H1 (cell line): ENCODE measurements at regions not wholly inside any gene's neighbourhood (a gene's known extent, or its start where the extent isn't known, plus 50 kb on each side); places are given as distances from the start of the nearest gene placed in this dataset.

Experiments
- CTCF ChIA-PET: fragments of 300-600 bp; sonication (Branson Sonifier 250); formaldehyde crosslinking; loops from one replicate; lab custom pipeline; 2021; ENCODE audit not compliant: partially characterized antibody; lab: Charles Lee
- POLR2A ChIA-PET: fragments of 300-600 bp; sonication (Branson Sonifier 250); formaldehyde crosslinking; loops from one replicate; lab custom pipeline; 2021; ENCODE audit warnings: inconsistent platforms; ENCODE audit not compliant: partially characterized antibody; lab: Charles Lee
- DNase-seq, 2 experiments: peaks; one replicate each; pipeline versions ENCODE4 v3.0.0 to v3.0.0-alpha.2; 2010 to 2022; ENCODE audit warnings: low spot score in 2 of 2, low read depth in 1 of 2, mixed read lengths in 1 of 2
- FAIRE-seq: peaks from 2 replicates; lab custom pipeline; 2011; peaks lifted over from hg19 to GRCh38; lab: Jason Lieb, UNC
- H2AFZ ChIP-seq: 2 replicates; pipeline ENCODE4 v1.8.1; 2012; ENCODE audit warnings: low read length, inconsistent platforms
- H2AK5ac ChIP-seq: 2 replicates; pipeline ENCODE4 v1.6.1; 2013; ENCODE audit warnings: low read depth, low read length
- H2BK120ac ChIP-seq: replicated peaks from 2 replicates; pipeline ENCODE3; 2013; ENCODE audit warnings: low read depth, low read length, inconsistent platforms
- H2BK12ac ChIP-seq: 2 replicates; pipeline ENCODE4 v1.6.1; 2013; ENCODE audit warnings: low read depth, low read length
- H2BK15ac ChIP-seq: 2 replicates; pipeline ENCODE4 v1.6.1; 2013; ENCODE audit warnings: low read length
- H2BK20ac ChIP-seq: 2 replicates; pipeline ENCODE4 v1.6.1; 2013; ENCODE audit warnings: low read length
- H2BK5ac ChIP-seq: 2 replicates; pipeline ENCODE4 v1.6.1; 2013; ENCODE audit warnings: low read depth, low read length
- H3K14ac ChIP-seq: 2 replicates; pipeline ENCODE4 v1.6.1; 2013; ENCODE audit warnings: inconsistent platforms; ENCODE audit not compliant: insufficient read length
- H3K18ac ChIP-seq: 2 replicates; pipeline ENCODE4 v1.6.1; 2013; ENCODE audit warnings: low read length; ENCODE audit errors: extremely low read depth
- H3K23ac ChIP-seq: 2 replicates; pipeline ENCODE4 v1.6.1; 2013; ENCODE audit warnings: inconsistent platforms; ENCODE audit not compliant: insufficient read length
- H3K23me2 ChIP-seq: 2 replicates; pipeline ENCODE4 v1.6.1; 2013; ENCODE audit warnings: low read depth, low read length
- H3K27ac ChIP-seq: 2 replicates; pipeline ENCODE4 v1.6.1; 2011; ENCODE audit warnings: low read depth, low read length, inconsistent platforms
- H3K27me3 ChIP-seq, 4 experiments: replicated peaks in 1 of 4; 1 replicate in 1 of 4; 2 replicates in 3 of 4; pipeline versions ENCODE4 v1.6.1 to v1.8.1; 2011 to 2013; ENCODE audit warnings: low read length in 3 of 4, mild to moderate bottlenecking in 3 of 4, inconsistent platforms in 2 of 4, mixed read lengths in 2 of 4, moderate library complexity in 1 of 4; ENCODE audit not compliant: control insufficient read depth in 3 of 4, insufficient read depth in 3 of 4; ENCODE audit errors: extremely low read depth in 1 of 4
- H3K36me3 ChIP-seq, 4 experiments: 2 replicates each; pipeline versions ENCODE4 v1.6.1 to v1.8.1; 2011 to 2013; ENCODE audit warnings: mild to moderate bottlenecking in 4 of 4, low read length in 3 of 4, moderate library complexity in 2 of 4, control low read depth in 1 of 4, inconsistent platforms in 1 of 4; ENCODE audit not compliant: insufficient read depth in 4 of 4, control insufficient read depth in 2 of 4
- H3K4ac ChIP-seq: replicated peaks from 2 replicates; pipeline ENCODE3; 2013; ENCODE audit warnings: low read length, low read depth, mixed read lengths, inconsistent platforms; ENCODE audit not compliant: insufficient read length
- H3K4me1 ChIP-seq, 4 experiments: replicated peaks in 1 of 4; 1 replicate in 1 of 4; 2 replicates in 3 of 4; pipeline versions ENCODE4 v1.6.1 to v1.8.1; 2011 to 2013; ENCODE audit warnings: low read length in 3 of 4, inconsistent platforms in 2 of 4, mixed read lengths in 1 of 4; ENCODE audit not compliant: insufficient read depth in 4 of 4, control insufficient read depth in 3 of 4
- H3K4me2 ChIP-seq, 2 experiments: 2 replicates each; pipeline versions ENCODE4 v1.6.1 to v1.8.1; 2011 to 2013; ENCODE audit warnings: low read depth in 2 of 2, low read length in 2 of 2, control low read depth in 1 of 2, inconsistent platforms in 1 of 2, mild to moderate bottlenecking in 1 of 2; ENCODE audit not compliant: insufficient read depth in 1 of 2
- H3K4me3 ChIP-seq, 4 experiments: fragments of 200-600, 300-600 bp in 1 of 4; sonication (generic), shearing (Covaris generic), sonication (Bioruptor Twin) in 1 of 4; 2 replicates each; pipeline versions ENCODE4 v1.5.1 to v1.8.1; 2011 to 2016; ENCODE audit warnings: low read length in 4 of 4, low read depth in 3 of 4, control low read depth in 2 of 4, inconsistent platforms in 2 of 4, mild to moderate bottlenecking in 2 of 4, mixed read lengths in 1 of 4, moderate library complexity in 1 of 4; ENCODE audit not compliant: insufficient read depth in 2 of 4; ENCODE audit errors: extremely low read depth in 1 of 4
- H3K56ac ChIP-seq: replicated peaks from 2 replicates; pipeline ENCODE3; 2013; ENCODE audit warnings: low read depth, mild to moderate bottlenecking, mixed read lengths, low read length, inconsistent platforms; ENCODE audit not compliant: insufficient read length
- H3K79me1 ChIP-seq: 2 replicates; pipeline ENCODE4 v1.6.1; 2013; ENCODE audit warnings: low read depth, low read length, control low read depth
- H3K79me2 ChIP-seq, 2 experiments: 2 replicates each; pipeline versions ENCODE4 v1.6.1 to v1.8.1; 2012 to 2013; ENCODE audit warnings: low read length in 2 of 2, mild to moderate bottlenecking in 2 of 2, inconsistent platforms in 1 of 2; ENCODE audit not compliant: insufficient read depth in 2 of 2, control insufficient read depth in 1 of 2
- H3K9ac ChIP-seq, 4 experiments: replicated peaks in 1 of 4; 1 replicate in 1 of 4; 2 replicates in 3 of 4; pipeline versions ENCODE4 v1.6.1 to v1.8.1; 2011 to 2013; ENCODE audit warnings: low read depth in 3 of 4, low read length in 3 of 4, control low read depth in 2 of 4, mild to moderate bottlenecking in 2 of 4, moderate library complexity in 2 of 4, inconsistent platforms in 1 of 4; ENCODE audit errors: extremely low read depth in 1 of 4
- H3K9me3 ChIP-seq, 2 experiments: 2 replicates each; pipeline versions ENCODE4 v1.6.1 to v1.8.1; 2012 to 2013; ENCODE audit warnings: mild to moderate bottlenecking in 2 of 2, moderate library complexity in 2 of 2, control low read depth in 1 of 2, inconsistent platforms in 1 of 2, low read depth in 1 of 2, low read length in 1 of 2, mixed read lengths in 1 of 2; ENCODE audit not compliant: insufficient read depth in 2 of 2
- H4K20me1 ChIP-seq, 2 experiments: replicated peaks in 1 of 2; 2 replicates each; pipeline versions ENCODE3 to v1.8.1; 2011 to 2013; ENCODE audit warnings: inconsistent platforms in 2 of 2, low read length in 2 of 2, mild to moderate bottlenecking in 1 of 2; ENCODE audit not compliant: insufficient read depth in 2 of 2, control insufficient read depth in 1 of 2
- H4K5ac ChIP-seq: 2 replicates; pipeline ENCODE4 v1.6.1; 2013; ENCODE audit warnings: low read length, low read depth, mixed read lengths, inconsistent platforms; ENCODE audit not compliant: insufficient read length
- H4K8ac ChIP-seq: 2 replicates; pipeline ENCODE4 v1.8.0; 2013; ENCODE audit warnings: mild to moderate bottlenecking, moderate library complexity, low read length, inconsistent platforms; ENCODE audit not compliant: insufficient read depth; ENCODE audit errors: extremely low read depth
- H4K91ac ChIP-seq: replicated peaks from 2 replicates; pipeline ENCODE3; 2013; ENCODE audit warnings: low read length, mixed read lengths, inconsistent platforms; ENCODE audit not compliant: insufficient read length
- CTBP2 ChIP-seq: IDR thresholded peaks from 2 replicates; pipeline ENCODE4 v1.7.0; 2011; ENCODE audit warnings: borderline replicate concordance, mild to moderate bottlenecking, moderate library complexity, mixed read lengths, low read length; ENCODE audit not compliant: insufficient read depth, insufficient read length
- PHF8 ChIP-seq: fragments of 200-600 bp; sonication (generic); conservative IDR thresholded peaks from 2 replicates; pipeline ENCODE4 v1.7.1; 2012; ENCODE audit warnings: low read depth, mild to moderate bottlenecking, inconsistent platforms, low read length, moderate library complexity
- POLR2A ChIP-seq, 2 experiments: IDR thresholded peaks; 1 replicate in 1 of 2; 2 replicates in 1 of 2; pipeline ENCODE4 v1.6.1; 2011; ENCODE audit warnings: low read depth in 2 of 2, low read length in 2 of 2, mild to moderate bottlenecking in 2 of 2; ENCODE audit errors: control extremely low read depth in 1 of 2
- WGBS, 2 experiments: shearing (Covaris generic) in 1 of 2; methylation state at CpG; one replicate each; pipeline versions ENCODE4 v1.1.6 to v1.1.7; 2013 to 2015; ENCODE audit warnings: low lambda C conversion rate in 2 of 2, mixed read lengths in 2 of 2, inconsistent platforms in 1 of 2, low coverage in 1 of 2, missing lambda C conversion rate in 1 of 2; ENCODE audit not compliant: insufficient replicate concordance in 2 of 2, insufficient coverage in 1 of 2, insufficient read length in 1 of 2; ENCODE audit errors: extremely low coverage in 1 of 2, missing lambda C conversion rate in 1 of 2; 5-methylcytosine and 5-hydroxymethylcytosine counted together
- TF ChIP-seq, protein P1 (sequence below): IDR thresholded peaks from 2 replicates; pipeline ENCODE4 v1.6.1; 2011; ENCODE audit warnings: low read length, improper control_type of control experiment

DNA sequence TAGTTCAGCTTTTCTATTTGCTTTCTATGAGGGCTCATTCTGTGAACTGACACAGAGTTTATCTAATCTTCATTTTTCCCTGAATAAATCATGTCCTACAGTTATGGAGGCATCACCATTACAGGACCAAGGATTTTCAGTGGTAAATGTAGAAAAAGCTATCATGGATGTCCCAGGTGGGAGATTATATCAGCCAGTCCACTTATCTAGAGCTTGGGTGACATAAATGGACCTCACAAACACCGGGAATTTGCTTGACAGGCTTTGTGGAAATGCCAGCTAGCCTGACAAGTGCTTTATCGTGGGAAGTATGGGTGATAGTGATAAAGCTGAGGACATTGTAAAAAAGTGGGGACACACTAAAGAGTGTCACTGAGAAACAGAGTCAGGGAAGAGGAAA is 1015.2 kb upstream of the SLIT2 start:
- Histone ChIP-seq H3K23me2 (no peaks in the 10 kb centered on the region), H3K4me1 (no peaks in the 10 kb centered on the region), H3K9ac (no peak overlapping the region), H3K18ac (no peak overlapping the region), H3K79me2 (no peaks in the 10 kb centered on the region), H4K8ac (no peak overlapping the region), H2BK20ac (no peak overlapping the region), H3K23ac (no peak overlapping the region), H3K4me3 (no peak overlapping the region), H3K9me3 (no peaks in the 10 kb centered on the region), H3K27ac (no peak overlapping the region), H4K5ac (no peak overlapping the region), H3K56ac (no peak overlapping the region), H2BK120ac (no peak overlapping the region), H2AFZ (0 out of 2 replicates have a peak overlapping the region, but pooled peaks have one; percentile 27), H2AK5ac (no peak overlapping the region), H3K4me2 (no peak overlapping the region), H3K4ac (no peak overlapping the region), H2BK12ac (no peak overlapping the region), H3K27me3 (no peaks in the 10 kb centered on the region), H2BK15ac (no peak overlapping the region), H4K20me1 (no peaks in the 10 kb centered on the region), H3K36me3 (no peaks in the 10 kb centered on the region), H4K91ac (no peak overlapping the region), H2BK5ac (no peak overlapping the region), H3K14ac (no peak overlapping the region), H3K79me1 (no peaks in the 10 kb centered on the region)
- CTCF ChIA-PET, result interaction anchor here (1.6 kb wide), 1 partner anchor 11 kb away, joined by 4 read pairs; no protein-coding TSS in a partner anchor
- no peak for DNase-seq
- FAIRE-seq, result no peak
- WGBS, 2 experiments, result 97% methylated on average over 2 of the region's 2 CpGs; no CpG with 5 or more reads in 1 of the 2 experiments
- TF ChIP-seq PHF8, result no peak
- TF ChIP-seq POLR2A (IDR thresholded peaks at IDR 0.05; ENCODE audit: control extremely low read depth in 1 of 2, low read depth in 2 of 2, low read length in 2 of 2), result no peak
- TF ChIP-seq, protein P1, sequence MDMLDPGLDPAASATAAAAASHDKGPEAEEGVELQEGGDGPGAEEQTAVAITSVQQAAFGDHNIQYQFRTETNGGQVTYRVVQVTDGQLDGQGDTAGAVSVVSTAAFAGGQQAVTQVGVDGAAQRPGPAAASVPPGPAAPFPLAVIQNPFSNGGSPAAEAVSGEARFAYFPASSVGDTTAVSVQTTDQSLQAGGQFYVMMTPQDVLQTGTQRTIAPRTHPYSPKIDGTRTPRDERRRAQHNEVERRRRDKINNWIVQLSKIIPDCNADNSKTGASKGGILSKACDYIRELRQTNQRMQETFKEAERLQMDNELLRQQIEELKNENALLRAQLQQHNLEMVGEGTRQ, result no peak
- TF ChIP-seq CTBP2, result no peak
- POLR2A ChIA-PET, result no interaction called here
